ENCODE measurements at regions not wholly inside any gene's neighbourhood (a gene's known extent, or its start where the extent isn't known, plus 50 kb on each side); places are given as distances from the start of the nearest gene placed in this dataset.

GRCh38 chr12:127832172-127832571 lies 434.8 kb upstream of the TMEM132C start:
- no peak for TF ChIP-seq CTCF (IDR thresholded peaks at IDR 0.05)
- no peak for TF ChIP-seq POLR2A (IDR thresholded peaks at IDR 0.05)
